ENCODE measurements at regions not wholly inside any gene's neighbourhood (a gene's known extent, or its start where the extent isn't known, plus 50 kb on each side); places are given as distances from the start of the nearest gene placed in this dataset.
"Not testable (repeated sequence)": the region's sequence is repeated elsewhere in the genome, so short reads cannot be mapped to it uniquely, and the experiment has no call there.

DNA sequence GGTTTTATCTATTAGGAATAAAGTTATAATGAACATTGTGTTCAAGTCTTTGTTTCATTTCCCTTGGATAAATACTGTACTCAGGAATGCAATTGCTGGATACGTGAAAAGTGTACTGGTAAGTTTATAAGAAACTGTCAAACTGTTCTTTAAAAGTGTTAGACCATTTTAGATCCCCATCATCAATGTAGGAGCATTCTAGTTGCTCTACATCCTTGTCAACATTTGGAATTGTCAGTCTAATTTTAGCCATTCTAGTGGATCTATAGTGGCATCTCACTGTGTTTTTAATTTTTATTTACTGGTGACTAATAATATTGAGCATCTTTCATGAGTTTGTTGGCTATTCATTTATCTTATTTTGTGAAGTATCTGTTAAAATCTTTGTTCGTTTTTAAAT, 354.0 kb upstream of the NRP1 start:
- DNase-seq, result no peak

DNA sequence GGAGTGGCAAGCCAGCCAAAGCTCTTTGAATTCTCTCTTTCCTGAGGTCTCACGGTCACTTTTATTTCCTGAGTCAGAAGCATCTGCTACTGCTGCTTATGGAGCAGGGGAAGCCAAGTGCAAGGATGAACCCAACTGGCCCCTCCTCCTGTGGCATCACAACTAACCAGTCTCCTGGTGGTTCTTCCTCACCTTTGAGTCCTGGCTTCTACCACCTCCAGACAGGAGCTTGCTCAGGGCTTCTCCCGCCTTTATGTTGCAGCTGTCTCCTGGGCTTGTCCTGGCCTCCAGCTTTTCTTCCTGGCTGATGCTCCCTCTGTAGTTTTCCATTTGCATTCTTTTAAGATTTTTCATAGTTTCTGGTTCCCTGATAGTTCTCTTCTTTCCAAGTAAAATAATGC, 349.7 kb upstream of the NRP1 start:
- DNase-seq, result peak; percentile 85

DNA sequence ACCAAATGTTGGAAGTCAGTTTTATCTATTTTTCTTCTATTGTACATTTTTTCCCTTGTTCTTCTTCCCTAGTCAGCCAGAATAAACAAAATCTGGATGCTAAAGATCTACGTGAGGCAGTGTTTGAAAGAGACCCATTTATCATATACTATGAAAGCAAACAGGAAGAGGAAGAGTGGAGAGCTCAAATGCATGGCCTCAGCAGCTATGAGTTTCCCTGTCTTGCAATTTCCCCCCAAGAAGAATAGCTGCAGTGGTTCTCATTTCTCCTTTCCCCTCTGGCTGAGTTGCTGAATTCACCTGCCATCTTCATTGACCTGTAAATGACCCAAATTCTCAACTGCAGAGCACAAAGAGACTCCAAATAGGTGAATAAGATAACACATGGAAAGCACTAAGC, 347.1 kb upstream of the NRP1 start:
- DNase-seq, result no peak

- DNase-seq, result no peak
Observed at GRCh38 chr10:33680036-33680435, 345.6 kb upstream of the NRP1 start.

DNA sequence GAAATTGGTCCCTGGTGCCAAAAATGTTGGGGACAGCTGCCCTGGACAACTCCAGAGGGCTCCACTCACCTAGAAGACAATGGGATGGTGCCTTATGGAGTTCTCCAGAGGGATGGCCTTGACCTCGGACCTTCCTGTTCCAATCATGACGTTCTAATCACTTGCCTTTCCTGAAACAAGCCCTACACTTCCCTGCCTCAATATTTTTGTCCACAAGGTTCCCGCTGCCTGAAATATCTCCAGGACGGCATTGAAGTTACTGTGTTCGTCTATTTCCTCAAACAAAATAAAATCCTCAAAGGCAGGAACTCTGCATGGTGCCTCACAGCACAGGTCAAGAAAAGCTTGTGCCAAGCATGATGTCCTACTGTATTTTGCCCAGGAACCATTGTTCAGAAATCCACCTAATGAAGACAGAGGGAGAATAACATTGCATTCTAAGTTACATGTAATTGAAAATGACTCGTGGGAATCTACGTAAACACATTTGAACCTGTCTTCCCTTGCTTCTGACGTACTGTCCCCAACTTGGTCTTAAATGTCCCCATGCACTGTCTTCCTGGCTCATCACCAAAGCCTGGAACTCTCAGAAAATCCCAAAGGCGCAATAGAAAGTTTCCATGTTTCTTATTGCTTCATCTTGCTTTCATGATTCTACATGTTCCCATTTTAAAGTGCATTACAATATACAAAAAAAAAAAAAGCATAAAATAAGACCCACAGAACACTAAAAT, 342.3 kb upstream of the NRP1 start:
- no peak for DNase-seq

DNA sequence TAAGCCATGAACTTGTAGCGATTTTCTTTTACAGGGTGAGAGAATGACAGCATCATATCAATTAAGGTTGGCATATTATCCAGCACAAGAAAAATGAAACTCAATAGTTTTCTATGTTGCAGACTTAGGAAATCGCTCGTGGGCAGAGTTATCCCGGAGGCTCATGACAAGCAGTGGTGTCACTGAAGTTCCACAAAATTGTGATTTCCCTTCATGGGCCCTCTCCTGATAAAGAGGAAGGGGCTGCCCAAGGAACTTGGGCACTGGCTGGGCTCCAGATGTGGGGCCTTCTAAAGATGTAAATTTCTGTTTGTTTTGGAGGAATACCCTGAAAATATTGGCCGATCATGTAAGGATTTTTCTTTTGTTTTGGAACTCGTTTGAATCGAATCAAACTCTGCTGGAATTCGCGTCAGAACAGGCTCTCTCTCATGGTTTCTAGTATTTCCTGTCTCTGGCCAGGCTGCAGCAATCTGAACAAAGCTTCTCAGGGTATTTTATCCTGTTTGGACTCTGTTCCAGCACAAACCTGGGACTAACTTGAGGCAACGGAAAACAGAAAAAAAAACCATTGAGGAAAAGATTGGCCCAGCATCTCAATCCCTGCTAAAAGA, 340.6 kb upstream of the NRP1 start:
- peak; percentile 57 for DNase-seq

DNA sequence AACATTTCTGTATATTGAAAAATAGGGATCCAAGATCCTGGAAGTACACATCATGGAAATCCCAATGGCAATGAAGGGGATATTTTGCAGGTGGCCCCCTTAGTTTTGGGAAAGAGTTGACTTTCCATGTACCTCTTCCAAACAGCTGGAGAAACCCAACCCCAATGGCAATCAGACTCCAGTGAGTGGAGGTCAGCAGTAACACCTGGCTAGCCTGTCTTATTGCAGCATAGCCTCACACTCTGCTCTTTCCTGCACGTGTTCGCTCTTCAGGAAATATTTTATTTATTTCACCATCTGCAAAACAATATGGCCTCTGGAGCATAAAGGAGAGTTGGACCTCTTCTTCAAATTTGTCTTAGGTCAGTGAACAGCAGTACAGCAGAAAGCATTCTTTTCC, 340.0 kb upstream of the NRP1 start:
- DNase-seq, result peak; percentile 75

DNA sequence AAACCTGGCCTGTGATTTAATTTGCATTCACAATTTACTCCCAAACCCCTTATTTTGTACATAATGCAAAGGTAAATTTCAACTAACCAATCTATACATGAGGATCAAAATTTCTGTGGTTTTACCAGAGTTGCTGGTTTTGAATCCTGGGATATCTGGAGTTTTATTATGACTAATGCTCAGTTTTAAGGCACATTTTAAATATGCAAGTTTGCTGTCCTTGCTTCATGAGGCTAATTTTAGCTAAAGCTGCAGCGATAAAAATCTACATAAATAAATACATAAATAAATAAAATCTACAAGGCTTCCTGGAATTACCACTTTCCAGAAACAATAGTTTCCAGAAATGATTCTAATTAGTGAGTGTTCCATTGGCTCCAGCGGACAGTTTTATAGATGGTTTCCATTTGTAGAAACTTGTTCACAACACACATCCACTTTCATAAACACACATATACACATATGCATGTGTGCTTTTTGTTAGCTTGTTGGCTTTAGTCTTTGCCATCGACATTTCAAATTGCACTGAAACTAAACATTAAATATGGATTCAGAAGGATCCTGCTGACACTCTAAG, 339.5 kb upstream of the NRP1 start:
- DNase-seq, result no peak

- no peak for DNase-seq
Observed at GRCh38 chr10:33669904-33670303, 335.4 kb upstream of the NRP1 start.

- DNase-seq, result no peak
Observed at GRCh38 chr10:33666686-33667480, 332.4 kb upstream of the NRP1 start.

DNA sequence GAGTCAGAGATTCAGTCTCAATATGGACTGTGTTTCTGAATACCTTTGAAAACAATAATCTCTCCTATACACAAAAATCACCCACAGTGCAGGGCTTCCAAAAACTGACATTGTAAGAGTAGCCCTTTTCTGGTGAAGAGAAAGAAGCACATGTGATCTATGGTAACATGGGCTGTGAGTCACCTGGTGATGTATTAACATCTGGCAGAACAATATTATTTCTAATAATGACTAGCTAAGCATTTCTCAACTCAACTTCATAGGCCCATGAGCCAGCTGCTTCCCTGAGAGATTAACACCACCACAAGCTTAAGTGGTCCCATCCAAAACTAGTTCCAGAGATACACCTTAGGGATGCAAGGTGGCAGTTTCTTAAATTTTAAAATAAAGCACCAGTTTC, 331.0 kb upstream of the NRP1 start:
- DNase-seq, result no peak

- no peak for DNase-seq
Observed at GRCh38 chr10:33664070-33664469, 329.6 kb upstream of the NRP1 start.

DNA sequence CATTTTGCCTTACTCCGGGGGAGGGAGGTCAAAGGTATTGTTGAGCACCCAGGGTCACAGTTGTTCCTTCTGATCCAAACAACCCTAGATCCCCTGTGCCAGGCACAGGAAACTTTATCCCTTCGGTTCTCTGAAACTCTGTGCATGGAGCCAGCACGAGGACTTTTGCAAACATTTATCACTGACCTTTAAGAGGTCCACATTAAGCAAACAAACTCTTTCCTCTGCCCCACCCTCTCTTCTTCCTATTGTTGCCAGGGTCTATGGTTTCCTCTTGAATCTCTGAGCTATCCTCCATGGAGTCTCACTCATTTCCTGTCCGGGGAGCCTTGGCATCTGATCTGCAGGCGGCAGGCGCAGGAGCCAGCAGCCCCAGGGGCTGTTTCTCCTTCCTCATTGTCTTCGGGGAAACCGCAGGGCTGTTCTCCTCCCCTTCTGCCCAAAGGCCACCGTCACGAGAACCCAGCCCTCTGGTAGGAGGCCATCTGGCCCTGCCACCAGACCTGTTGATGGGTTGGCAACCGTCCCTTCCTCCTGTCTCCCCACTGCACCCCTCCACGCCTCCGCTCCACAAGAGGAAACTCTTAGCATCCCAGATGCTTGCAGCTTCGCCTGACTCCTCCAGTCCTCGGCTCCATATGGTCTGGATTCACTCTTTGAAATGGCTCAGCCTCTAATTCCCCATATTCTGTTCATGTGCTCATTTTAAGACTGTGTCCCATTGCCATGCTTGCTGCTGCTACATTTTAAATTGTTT, 327.3 kb upstream of the NRP1 start:
- DNase-seq, result peak; percentile 65

- no peak for DNase-seq
Observed at GRCh38 chr10:33660329-33660728, 325.9 kb upstream of the NRP1 start.

DNA sequence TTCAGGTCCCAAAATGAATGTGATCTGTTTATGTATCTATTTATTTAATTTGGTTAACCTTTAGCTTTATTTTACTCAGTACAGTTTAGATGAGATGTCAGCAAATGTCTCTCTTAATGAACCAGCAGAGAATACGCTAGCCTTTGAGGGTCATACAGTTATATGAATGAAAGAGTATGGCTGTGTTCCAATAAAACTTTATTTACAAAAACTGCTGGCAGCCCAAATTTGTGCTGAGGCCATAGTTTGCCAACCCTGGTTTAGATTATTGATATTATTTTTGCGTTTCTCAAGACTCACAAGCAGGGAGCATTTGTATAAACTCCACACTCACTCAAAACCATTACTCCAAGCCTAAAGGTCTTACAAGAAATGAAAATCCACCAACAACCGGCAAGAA, 323.4 kb upstream of the NRP1 start:
- DNase-seq, result no peak

GRCh38 chr10:33657154-33657908, 322.9 kb upstream of the NRP1 start:
- DNase-seq, result no peak

DNA sequence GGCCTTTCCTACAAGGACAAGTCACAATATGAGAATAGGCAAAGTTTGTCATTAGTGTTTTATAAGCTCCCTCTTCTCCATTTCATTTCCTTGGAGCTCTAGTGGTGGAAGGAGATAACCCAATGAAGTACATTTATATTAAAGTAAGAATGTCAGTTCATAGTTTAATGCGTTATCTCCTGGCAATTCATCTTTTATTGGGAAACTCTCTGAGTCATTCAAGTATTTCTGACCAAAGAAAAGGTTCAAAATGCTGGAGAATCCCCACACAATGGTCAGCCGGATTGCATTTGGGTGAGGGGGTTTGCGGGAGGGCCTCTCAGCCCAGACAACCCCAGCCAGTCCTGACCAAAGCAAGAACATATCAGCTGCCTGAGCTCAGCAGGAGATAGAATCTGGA, 321.5 kb upstream of the NRP1 start:
- DNase-seq, result no peak

DNA sequence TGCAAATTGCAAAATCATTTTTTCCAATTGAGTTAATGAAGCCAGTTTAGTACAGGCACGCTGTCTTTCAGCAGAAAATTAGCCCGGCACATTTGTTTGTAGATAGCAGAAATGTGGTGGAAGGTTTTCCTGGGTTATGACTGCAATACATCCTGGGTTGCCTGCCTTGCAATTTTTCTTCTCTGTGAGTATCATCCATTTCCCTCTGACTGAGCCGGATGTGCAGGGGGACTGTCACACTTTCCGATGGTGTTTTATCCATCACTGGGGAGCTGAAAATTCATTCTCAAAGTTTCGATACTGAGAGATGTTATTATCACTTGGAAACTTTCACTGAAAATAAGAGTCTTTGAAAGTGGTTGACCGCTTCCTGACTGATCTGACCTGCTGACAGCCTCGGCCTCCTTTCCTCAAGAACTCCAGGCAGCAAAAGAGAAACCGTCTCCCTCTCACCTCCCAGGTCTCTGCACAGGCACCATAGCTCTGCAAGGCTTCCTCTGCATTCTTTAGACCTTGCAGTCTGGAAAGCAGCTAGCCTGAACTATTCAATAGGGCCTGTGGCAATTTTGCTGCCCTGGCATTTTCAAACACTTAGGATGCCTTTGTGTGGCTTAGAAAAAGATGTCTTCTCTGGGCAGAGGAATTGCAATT, 320.8 kb upstream of the NRP1 start:
- DNase-seq, result no peak

DNA sequence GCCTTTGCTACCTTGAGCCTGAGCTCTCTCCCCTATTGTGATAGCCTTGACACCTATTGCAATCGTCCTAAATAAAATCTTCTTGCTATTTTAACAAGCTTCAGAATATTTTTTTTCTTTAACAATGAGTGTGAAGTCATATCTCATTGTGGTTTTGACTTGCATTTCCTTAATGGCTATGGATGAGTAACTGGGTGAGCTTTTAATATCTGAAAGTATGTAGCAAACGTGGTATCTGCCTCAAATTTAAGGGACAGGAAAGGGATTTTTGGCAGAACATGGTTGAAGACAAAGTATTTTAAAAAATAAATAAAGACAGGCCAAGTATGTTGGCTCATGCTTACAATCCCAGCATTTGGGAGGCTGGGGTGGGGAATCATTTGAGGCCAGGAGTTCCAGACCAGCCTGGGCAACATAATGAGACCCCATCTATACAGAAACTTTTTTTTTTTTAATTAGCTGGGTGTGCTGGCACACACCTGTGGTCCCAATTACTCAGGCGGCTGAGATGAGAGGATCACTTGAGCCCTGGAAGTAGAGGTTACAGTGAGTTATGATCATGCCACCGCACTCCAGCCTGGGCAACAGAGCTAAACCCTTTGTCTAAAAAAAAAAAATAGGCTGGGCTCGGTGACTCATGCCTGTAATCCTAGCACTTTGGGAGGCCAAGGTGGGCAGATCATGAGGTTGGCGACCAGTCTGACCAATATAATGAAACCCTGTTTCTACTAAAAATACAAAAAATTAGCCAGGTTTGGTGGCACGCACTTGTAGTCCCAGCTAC, 319.3 kb upstream of the NRP1 start:
- DNase-seq, result no peak

DNA sequence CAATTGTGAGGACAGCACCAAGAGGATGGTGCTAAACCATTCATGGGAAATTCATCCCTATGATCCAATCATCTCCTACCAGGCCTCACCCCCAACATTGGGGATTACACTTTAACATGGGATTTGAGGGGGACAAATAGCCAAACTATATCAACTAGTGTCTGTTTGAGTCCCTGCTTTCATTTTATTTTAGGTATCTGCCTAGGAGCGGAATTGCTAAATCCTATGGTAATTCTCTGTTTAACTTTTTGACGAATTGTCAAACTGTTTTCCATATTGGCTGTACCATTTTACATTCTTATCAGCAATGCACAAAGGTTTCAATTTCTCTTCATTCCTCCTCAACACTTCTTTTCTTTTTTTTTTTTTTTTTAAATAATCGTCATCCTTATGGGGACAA, 318.4 kb upstream of the NRP1 start:
- DNase-seq, result no peak

DNA sequence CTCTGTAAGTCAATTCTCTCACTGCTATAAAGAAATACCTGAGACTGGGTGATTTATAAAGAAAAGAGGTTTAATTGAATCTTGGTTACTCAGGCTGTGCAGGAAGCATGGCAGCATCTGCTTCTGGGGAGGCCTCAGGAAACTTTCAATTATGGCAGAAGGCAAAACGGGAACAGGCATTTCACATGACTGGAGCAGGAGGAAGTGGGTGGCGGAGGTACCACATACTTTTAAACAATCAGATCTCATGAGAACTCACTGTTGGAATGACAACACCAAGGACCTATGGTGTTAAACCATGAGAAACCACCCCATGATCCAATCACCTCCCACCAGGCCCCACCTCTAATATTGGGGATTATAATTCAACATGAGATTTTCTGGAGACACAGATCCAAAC, 315.7 kb upstream of the NRP1 start:
- DNase-seq, result not testable (repeated sequence)
